Prostate gland (tissue), 2 donors: ENCODE measurements at regions not wholly inside any gene's neighbourhood (a gene's known extent, or its start where the extent isn't known, plus 50 kb on each side); places are given as distances from the start of the nearest gene placed in this dataset.

Source experiments
- DNase-seq: peaks from one replicate; pipeline ENCODE4 v3.0.0-alpha.2; 2019; ENCODE audit warnings: low spot score
- H3K27ac ChIP-seq, 2 donors: fragments of 200-600 bp; sonication (generic); 2 replicates each; pipeline ENCODE4 v1.5.1; 2017 to 2019
- H3K27me3 ChIP-seq: fragments of 200-600 bp; sonication (generic); replicated peaks from 2 replicates; pipeline ENCODE4 v1.5.1; 2019; ENCODE audit not compliant: insufficient read depth
- H3K36me3 ChIP-seq, 2 donors: fragments of 200-600 bp; sonication (generic); 1 replicate in 1 of 2; 2 replicates in 1 of 2; pipeline versions ENCODE4 v1.5.1 to v1.8.1; 2017 to 2019
- H3K4me1 ChIP-seq: fragments of 200-600 bp; sonication (generic); replicated peaks from 2 replicates; pipeline ENCODE4 v1.5.1; 2019
- H3K4me3 ChIP-seq, 2 donors: fragments of 200-600 bp; sonication (generic); 2 replicates each; pipeline ENCODE4 v1.5.1; 2017 to 2019
- H3K9me3 ChIP-seq: fragments of 200-600 bp; sonication (generic); 2 replicates; pipeline ENCODE4 v1.5.1; 2017
- CTCF ChIP-seq, 4 experiments: fragments of 200-600 bp in 2 of 4; fragments of 450-650 bp in 2 of 4; sonication (generic) in 2 of 4; IDR thresholded peaks; 1 replicate in 3 of 4; 2 replicates in 1 of 4; pipeline ENCODE4 v1.5.1; 2016 to 2019; ENCODE audit warnings: antibody characterized with exemption in 4 of 4, mild to moderate bottlenecking in 2 of 4, moderate library complexity in 2 of 4
- POLR2A ChIP-seq: fragments of 450-650 bp; IDR thresholded peaks from one replicate; pipeline ENCODE4 v1.6.1; 2016; ENCODE audit warnings: antibody characterized with exemption, mild to moderate bottlenecking
- POLR2AphosphoS5 ChIP-seq: sonication (generic); formaldehyde crosslinking; IDR thresholded peaks from one replicate; pipeline ENCODE4 v1.6.1; 2017; ENCODE audit warnings: antibody characterized with exemption
- WGBS: methylation state at CpG from one replicate; pipeline ENCODE4 v1.1.5; 2018; 5-methylcytosine and 5-hydroxymethylcytosine counted together
- intact Hi-C: fragments of 100-400 bp; cut with DNase I; formaldehyde crosslinking; loops from one replicate; pipeline ENCODE4 v1.14.2; 2022

GRCh38 chr5:9858043-9858442 is 227.9 kb upstream of the TAS2R1 start:
- TF ChIP-seq CTCF (IDR thresholded peaks at IDR 0.05) (no peak), POLR2AphosphoS5 (no peak), POLR2A (no peak)
- no peak for DNase-seq
- H3K36me3 ChIP-seq: no peaks in the 10 kb centered on the region
- no peak overlapping the region for H3K4me3 ChIP-seq
- 95% methylated on average over 3 of the region's 3 CpGs for WGBS
- H3K9me3 ChIP-seq: no peaks in the 10 kb centered on the region
- H3K4me1 ChIP-seq: no peaks in the 10 kb centered on the region
- intact Hi-C loops: no loop called here
- H3K27ac ChIP-seq: no peak overlapping the region
- no peaks in the 10 kb centered on the region for H3K27me3 ChIP-seq

- DNase-seq: no peak
- H3K36me3 ChIP-seq: no peaks in the 10 kb centered on the region
- H3K4me1 ChIP-seq: no peaks in the 10 kb centered on the region
- no peaks in the 10 kb centered on the region for H3K9me3 ChIP-seq
- no peak overlapping the region for H3K27ac ChIP-seq
- H3K27me3 ChIP-seq: no peaks in the 10 kb centered on the region
- no peak overlapping the region for H3K4me3 ChIP-seq
- no peak for TF ChIP-seq POLR2A
- intact Hi-C loops: no loop called here
- WGBS: 88% methylated on average over 2 of the region's 2 CpGs
These were observed 223.2 kb upstream of the TAS2R1 start for GRCh38 chr5:9853309-9853708.

GRCh38 chr5:9852671-9853070 is 222.5 kb upstream of the TAS2R1 start:
- no peaks in the 10 kb centered on the region for H3K4me1 ChIP-seq
- H3K27ac ChIP-seq: no peak overlapping the region
- H3K27me3 ChIP-seq: no peaks in the 10 kb centered on the region
- no peaks in the 10 kb centered on the region for H3K9me3 ChIP-seq
- TF ChIP-seq CTCF (IDR thresholded peaks at IDR 0.05): no peak
- no peak for TF ChIP-seq POLR2A
- no peak for TF ChIP-seq POLR2AphosphoS5
- no peaks in the 10 kb centered on the region for H3K36me3 ChIP-seq
- intact Hi-C loops: no loop called here
- WGBS: 65% methylated on average over 3 of the region's 3 CpGs
- H3K4me3 ChIP-seq: no peak overlapping the region
- no peak for DNase-seq

- Histone ChIP-seq H3K27me3 (no peaks in the 10 kb centered on the region), H3K4me1 (no peaks in the 10 kb centered on the region), H3K27ac (no peak overlapping the region), H3K36me3 (no peaks in the 10 kb centered on the region), H3K9me3 (no peaks in the 10 kb centered on the region), H3K4me3 (no peak overlapping the region)
- WGBS: 68% methylated on average over 3 of the region's 3 CpGs
- TF ChIP-seq POLR2A: no peak
- TF ChIP-seq CTCF (IDR thresholded peaks at IDR 0.05): no peak
- no peak for TF ChIP-seq POLR2AphosphoS5
- no peak for DNase-seq
- intact Hi-C loops: no loop called here
These were observed 221.3 kb upstream of the TAS2R1 start for GRCh38 chr5:9851458-9851857.

GRCh38 chr5:9850456-9850855 is 220.3 kb upstream of the TAS2R1 start:
- Histone ChIP-seq H3K27me3 (no peaks in the 10 kb centered on the region), H3K36me3 (no peaks in the 10 kb centered on the region), H3K4me3 (no peak overlapping the region), H3K27ac (no peak overlapping the region), H3K4me1 (no peaks in the 10 kb centered on the region), H3K9me3 (no peaks in the 10 kb centered on the region)
- intact Hi-C loops: no loop called here
- WGBS: 80% methylated on average over 5 of the region's 5 CpGs
- TF ChIP-seq CTCF (IDR thresholded peaks at IDR 0.05) (no peak), POLR2A (no peak), POLR2AphosphoS5 (no peak)
- DNase-seq: no peak
